B cell (primary cell): ENCODE measurements at regions not wholly inside any gene's neighbourhood (a gene's known extent, or its start where the extent isn't known, plus 50 kb on each side); places are given as distances from the start of the nearest gene placed in this dataset.

Source experiments
- ATAC-seq: fragments of 200-7000 bp; cut with Tn5 transposase; one replicate; pipeline ENCODE4 v1.10.0; 2021; ENCODE audit warnings: low read depth, mild to moderate bottlenecking, moderate number of reproducible peaks, moderate library complexity
- CTCF ChIA-PET: fragments of 350-600 bp; sonication (Branson Sonifier 250); formaldehyde crosslinking; loops from one replicate; lab custom pipeline; 2021; ENCODE audit warnings: antibody characterized with exemption, inconsistent platforms; lab: Charles Lee
- POLR2A ChIA-PET: fragments of 350-600 bp; sonication (Branson Sonifier 250); formaldehyde crosslinking; loops from one replicate; lab custom pipeline; 2021; ENCODE audit warnings: antibody characterized with exemption; lab: Charles Lee
- DNase-seq: peaks from one replicate; pipeline ENCODE4 v3.0.0; 2013
- H2AFZ ChIP-seq: 2 replicates; pipeline ENCODE4 v1.6.1; 2012; ENCODE audit warnings: mild to moderate bottlenecking, low read depth, low read length; ENCODE audit not compliant: insufficient read depth, poor library complexity, severe bottlenecking
- H3K27ac ChIP-seq, 2 donors: 1 replicate in 1 of 2; 2 replicates in 1 of 2; pipeline ENCODE4 v1.5.1; 2012 to 2013; ENCODE audit warnings: low read length in 2 of 2, mild to moderate bottlenecking in 2 of 2, moderate library complexity in 1 of 2
- H3K27me3 ChIP-seq, 4 experiments: fragments of 200-600 bp in 1 of 4; sonication (generic) in 1 of 4; replicated peaks in 1 of 4; 1 replicate in 2 of 4; 2 replicates in 2 of 4; pipeline versions ENCODE4 v1.6.1 to v1.7.0; 2013 to 2016; ENCODE audit warnings: low read length in 3 of 4, mild to moderate bottlenecking in 2 of 4, mixed read lengths in 1 of 4, moderate library complexity in 1 of 4; ENCODE audit not compliant: insufficient read depth in 4 of 4, control insufficient read depth in 3 of 4; ENCODE audit errors: control extremely low read depth in 1 of 4
- H3K36me3 ChIP-seq, 2 experiments: replicated peaks in 1 of 2; 1 replicate in 1 of 2; 2 replicates in 1 of 2; pipeline versions ENCODE4 v1.6.1 to v1.7.1; 2013; ENCODE audit warnings: low read length in 1 of 2; ENCODE audit not compliant: insufficient read depth in 2 of 2, control insufficient read depth in 1 of 2; ENCODE audit errors: control extremely low read depth in 1 of 2, extremely low read depth in 1 of 2
- H3K4me1 ChIP-seq, 2 donors: fragments of 200-600 bp in 1 of 2; sonication (generic) in 1 of 2; 1 replicate in 1 of 2; 2 replicates in 1 of 2; pipeline versions ENCODE4 v1.5.1 to v1.6.1; 2013 to 2017; ENCODE audit warnings: low read length in 2 of 2; ENCODE audit not compliant: control insufficient read depth in 2 of 2, insufficient read depth in 2 of 2
- H3K4me2 ChIP-seq: replicated peaks from 2 replicates; pipeline ENCODE3; 2012; ENCODE audit warnings: mild to moderate bottlenecking, low read depth, low read length; ENCODE audit not compliant: poor library complexity, severe bottlenecking
- H3K4me3 ChIP-seq, 5 experiments: fragments of 200-600 bp in 1 of 5; sonication (generic) in 1 of 5; 1 replicate in 3 of 5; 2 replicates in 2 of 5; pipeline versions ENCODE4 v1.5.1 to v1.7.0; 2011 to 2016; ENCODE audit warnings: low read length in 4 of 5, mild to moderate bottlenecking in 4 of 5, low read depth in 2 of 5, control low read depth in 1 of 5, moderate library complexity in 1 of 5; ENCODE audit not compliant: insufficient read depth in 1 of 5; ENCODE audit errors: control extremely low read depth in 1 of 5, extremely low read depth in 1 of 5
- H3K79me2 ChIP-seq: fragments of 200-600 bp; sonication (generic); one replicate; pipeline ENCODE4 v1.6.0; 2016; ENCODE audit warnings: low read length; ENCODE audit not compliant: control insufficient read depth, insufficient read depth
- H3K9ac ChIP-seq: fragments of 200-600 bp; sonication (generic); 2 replicates; pipeline ENCODE4 v1.6.1; 2017; ENCODE audit warnings: mild to moderate bottlenecking, low read length, moderate library complexity
- H3K9me3 ChIP-seq, 3 donors: one replicate each; pipeline versions ENCODE4 v1.6.1 to v1.7.1; 2013; ENCODE audit warnings: low read length in 2 of 3; ENCODE audit not compliant: control insufficient read depth in 2 of 3, insufficient read depth in 1 of 3; ENCODE audit errors: control extremely low read depth in 1 of 3
- H4K20me1 ChIP-seq: 2 replicates; pipeline ENCODE4 v1.6.0; 2012; ENCODE audit warnings: mild to moderate bottlenecking, low read length; ENCODE audit not compliant: insufficient read depth, control insufficient read depth, poor library complexity, severe bottlenecking
- H3K27ac Mint-ChIP-seq: one replicate; pipeline ENCODE4 v1.8.0; 2021; ENCODE audit warnings: mixed read lengths
- H3K27me3 Mint-ChIP-seq: one replicate; pipeline ENCODE4 v1.8.0; 2021; ENCODE audit warnings: mixed read lengths
- H3K4me1 Mint-ChIP-seq: one replicate; pipeline ENCODE4 v1.8.0; 2021; ENCODE audit warnings: mixed read lengths
- H3K4me3 Mint-ChIP-seq: one replicate; pipeline ENCODE4 v1.8.0; 2021; ENCODE audit warnings: mixed read lengths
- H3K9me3 Mint-ChIP-seq: one replicate; pipeline ENCODE4 v1.8.0; 2022; ENCODE audit warnings: mixed read lengths; ENCODE audit not compliant: insufficient read depth
- CTCF ChIP-seq: fragments of 200-600 bp; IDR thresholded peaks from one replicate; pipeline ENCODE4 v1.8.0; 2022; ENCODE audit warnings: antibody characterized with exemption, mild to moderate bottlenecking
- EZH2 ChIP-seq: IDR thresholded peaks from 2 replicates; pipeline ENCODE4 v1.6.1; 2012; ENCODE audit warnings: borderline replicate concordance, low read depth, mild to moderate bottlenecking, moderate library complexity, low read length; ENCODE audit not compliant: insufficient read depth, poor library complexity, severe bottlenecking
- WGBS: methylation state at CpG from one replicate; pipeline ENCODE4 v1.1.5; 2013; ENCODE audit warnings: missing lambda C conversion rate; ENCODE audit not compliant: insufficient coverage; 5-methylcytosine and 5-hydroxymethylcytosine counted together
- intact Hi-C: fragments of 100-400 bp; cut with micrococcal nuclease; formaldehyde crosslinking; loops from one replicate; pipeline ENCODE4 v1.10.0; 2022

DNA sequence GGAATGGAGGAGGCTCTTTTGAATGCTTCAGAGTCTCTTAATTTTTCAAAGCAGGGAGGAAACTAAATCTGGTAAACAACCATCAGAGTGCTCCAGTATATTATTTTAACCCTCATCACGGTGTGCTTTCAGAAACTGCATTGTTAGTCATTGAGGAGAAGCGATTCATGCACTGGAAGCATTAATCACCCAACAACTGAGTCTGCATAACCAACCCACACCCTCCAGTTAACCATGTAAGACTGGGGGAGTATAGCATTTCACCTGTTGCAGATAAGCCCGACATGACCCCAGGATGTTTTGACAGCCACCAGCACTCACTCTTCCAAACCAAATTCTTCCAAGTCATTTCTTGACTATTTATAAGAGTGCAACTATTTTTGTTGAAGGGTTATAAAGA, 257.6 kb downstream of the GATA3 start:
- Histone ChIP-seq H2AFZ (no peak overlapping the region), H3K9me3 (peaks cover 0 to 4% (median 0%) of the 10 kb centered on the region in 3 donors), H4K20me1 (no peaks in the 10 kb centered on the region), H3K79me2 (no peaks in the 10 kb centered on the region), H3K4me3 (no peak overlapping the region), H3K27me3 (peaks cover 0 to 3% (median 0%) of the 10 kb centered on the region in 4 experiments), H3K4me2 (no peak overlapping the region), H3K36me3 (no peaks in the 10 kb centered on the region), H3K4me1 (no peaks in the 10 kb centered on the region), H3K9ac (no peak overlapping the region), H3K27ac (no peak overlapping the region)
- ChIA-PET CTCF (no interaction called here), POLR2A (no interaction called here)
- H3K4me3 Mint-ChIP-seq, result no peak overlapping the region
- DNase-seq (no peak), ATAC-seq (no peak)
- no CpG with 5 or more reads among the region's 3 CpGs for whole genome bisulfite sequencing
- intact Hi-C loops, result no loop called here
- no peak for TF ChIP-seq EZH2
- no peak for TF ChIP-seq CTCF
- no peaks in the 10 kb centered on the region for H3K4me1 Mint-ChIP-seq
- H3K27ac Mint-ChIP-seq, result no peak overlapping the region
- no peaks in the 10 kb centered on the region for H3K27me3 Mint-ChIP-seq
- no peaks in the 10 kb centered on the region for H3K9me3 Mint-ChIP-seq

DNA sequence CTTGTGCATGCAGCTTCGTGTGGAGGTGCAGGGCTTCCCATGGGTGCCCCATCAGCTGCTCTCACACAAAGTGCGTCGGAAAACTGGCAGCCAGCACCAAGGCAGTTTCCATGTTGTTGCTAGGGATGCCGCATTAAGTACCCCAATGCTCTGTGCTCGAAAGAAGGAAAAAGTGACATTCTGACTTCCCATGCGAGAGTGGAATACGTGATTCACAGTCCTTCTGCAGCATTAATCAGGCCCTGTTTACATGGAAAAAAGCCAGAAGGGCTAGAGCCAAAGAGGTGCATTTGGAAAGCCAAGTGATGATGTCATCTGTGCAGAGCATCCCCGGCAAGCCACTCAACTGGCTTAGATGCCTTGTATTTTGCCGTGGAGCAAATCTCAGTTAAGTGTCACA, 258.3 kb downstream of the GATA3 start:
- no peak overlapping the region for H3K27ac ChIP-seq
- H3K9ac ChIP-seq, result no peak overlapping the region
- ATAC-seq, result no peak
- CTCF ChIA-PET, result no interaction called here
- no peaks in the 10 kb centered on the region for H3K4me1 ChIP-seq
- Mint-ChIP-seq H3K27ac (no peak overlapping the region), H3K4me3 (no peak overlapping the region), H3K4me1 (no peaks in the 10 kb centered on the region), H3K27me3 (no peaks in the 10 kb centered on the region), H3K9me3 (no peaks in the 10 kb centered on the region)
- H4K20me1 ChIP-seq, result no peaks in the 10 kb centered on the region
- H3K4me2 ChIP-seq, result no peak overlapping the region
- H3K9me3 ChIP-seq, result peaks cover 0 to 4% (median 0%) of the 10 kb centered on the region in 3 donors
- no peak for DNase-seq
- no peak for TF ChIP-seq CTCF
- TF ChIP-seq EZH2, result no peak
- intact Hi-C loops, result no loop called here
- H2AFZ ChIP-seq, result no peak overlapping the region
- POLR2A ChIA-PET, result no interaction called here
- H3K27me3 ChIP-seq, result peaks cover 0 to 3% (median 0%) of the 10 kb centered on the region in 4 experiments
- no peaks in the 10 kb centered on the region for H3K36me3 ChIP-seq
- no peaks in the 10 kb centered on the region for H3K79me2 ChIP-seq
- WGBS, result 77% methylated on average over 8 of the region's 9 CpGs
- no peak overlapping the region for H3K4me3 ChIP-seq
